ENCODE measurements at regions not wholly inside any gene's neighbourhood (a gene's known extent, or its start where the extent isn't known, plus 50 kb on each side); places are given as distances from the start of the nearest gene placed in this dataset.

DNA sequence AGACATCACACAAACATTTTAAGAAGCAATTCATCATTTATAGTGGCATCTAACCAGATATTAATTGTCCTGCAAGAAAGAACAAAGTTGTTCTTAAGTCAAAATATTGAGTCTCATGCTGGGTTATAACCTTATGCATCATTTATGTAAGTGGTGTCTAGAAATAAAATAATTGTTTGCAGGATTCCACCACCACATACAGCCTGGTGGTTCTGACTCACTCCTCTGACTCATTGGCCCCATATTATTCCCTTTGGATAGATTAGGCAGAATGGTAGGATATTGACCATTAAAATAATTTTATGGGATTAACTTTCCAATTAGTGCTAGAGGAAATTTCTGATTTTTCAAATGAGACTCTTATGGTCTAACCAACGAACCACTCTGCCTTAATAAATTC lies 384.5 kb downstream of the GRXCR1 start:
- peaks cover 22% of the 10 kb centered on the region for H3K9me3 ChIP-seq (ENCODE audit: low read depth, low read length, poor library complexity, severe bottlenecking)
- intact Hi-C loops (cut with micrococcal nuclease; ENCODE audit: unreplicated experiment), result no loop called here
- no peak for DNase-seq (ENCODE audit: low spot score)
- no peaks in the 10 kb centered on the region for H3K4me1 ChIP-seq (ENCODE audit: insufficient read depth, low read length, poor library complexity, severe bottlenecking)
- CTCF ChIA-PET, result no interaction called here
- H3K27me3 ChIP-seq (replicated peaks; ENCODE audit: insufficient read depth, low read depth, low read length, poor library complexity), result no peaks in the 10 kb centered on the region
- no peaks in the 10 kb centered on the region for H3K36me3 ChIP-seq (ENCODE audit: insufficient read depth, low read length, poor library complexity, severe bottlenecking)
- no TSS peak for BruUV-seq (replicated peaks)
- POLR2A ChIA-PET (ENCODE audit: low non-redundant PET), result no interaction called here
- H3K4me3 ChIP-seq (ENCODE audit: low read depth, low read length, poor library complexity, severe bottlenecking), result no peak overlapping the region
- TF ChIP-seq, protein P1, sequence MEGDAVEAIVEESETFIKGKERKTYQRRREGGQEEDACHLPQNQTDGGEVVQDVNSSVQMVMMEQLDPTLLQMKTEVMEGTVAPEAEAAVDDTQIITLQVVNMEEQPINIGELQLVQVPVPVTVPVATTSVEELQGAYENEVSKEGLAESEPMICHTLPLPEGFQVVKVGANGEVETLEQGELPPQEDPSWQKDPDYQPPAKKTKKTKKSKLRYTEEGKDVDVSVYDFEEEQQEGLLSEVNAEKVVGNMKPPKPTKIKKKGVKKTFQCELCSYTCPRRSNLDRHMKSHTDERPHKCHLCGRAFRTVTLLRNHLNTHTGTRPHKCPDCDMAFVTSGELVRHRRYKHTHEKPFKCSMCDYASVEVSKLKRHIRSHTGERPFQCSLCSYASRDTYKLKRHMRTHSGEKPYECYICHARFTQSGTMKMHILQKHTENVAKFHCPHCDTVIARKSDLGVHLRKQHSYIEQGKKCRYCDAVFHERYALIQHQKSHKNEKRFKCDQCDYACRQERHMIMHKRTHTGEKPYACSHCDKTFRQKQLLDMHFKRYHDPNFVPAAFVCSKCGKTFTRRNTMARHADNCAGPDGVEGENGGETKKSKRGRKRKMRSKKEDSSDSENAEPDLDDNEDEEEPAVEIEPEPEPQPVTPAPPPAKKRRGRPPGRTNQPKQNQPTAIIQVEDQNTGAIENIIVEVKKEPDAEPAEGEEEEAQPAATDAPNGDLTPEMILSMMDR (conservative IDR thresholded peaks at IDR 0.05; ENCODE audit: low read depth, low read length), result no peak
- no peak for TF ChIP-seq EZH2 (IDR thresholded peaks at IDR 0.05; ENCODE audit: borderline replicate concordance, low read depth, low read length, poor library complexity, severe bottlenecking)
- no peak overlapping the region for H3K27ac ChIP-seq (ENCODE audit: low read depth, low read length, poor library complexity, severe bottlenecking)

DNA sequence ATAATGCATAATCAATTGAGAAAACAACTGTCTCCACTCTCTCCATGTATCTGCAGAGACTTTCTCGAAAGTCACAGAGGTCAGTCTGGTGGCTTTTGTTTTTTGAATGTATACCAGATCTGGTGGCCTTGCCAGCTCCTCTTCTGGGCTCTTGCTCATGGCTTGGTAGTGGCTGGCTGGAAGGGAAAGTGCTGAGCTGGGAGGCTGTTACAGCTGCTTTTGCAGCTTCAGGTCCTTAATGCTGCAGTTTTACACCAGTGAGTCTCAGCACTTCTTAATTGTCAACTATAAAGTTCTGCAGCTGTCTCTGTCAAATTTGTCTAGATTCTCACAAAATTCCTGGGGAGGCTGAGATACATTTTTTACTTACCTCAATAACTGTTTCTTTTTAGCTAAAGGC lies 390.0 kb downstream of the GRXCR1 start:
- H3K27me3 ChIP-seq (replicated peaks; ENCODE audit: insufficient read depth, low read depth, low read length, poor library complexity), result no peaks in the 10 kb centered on the region
- ChIA-PET POLR2A (ENCODE audit: low non-redundant PET) (no interaction called here), CTCF (no interaction called here)
- DNase-seq (ENCODE audit: low spot score), result no peak
- intact Hi-C loops (cut with micrococcal nuclease; ENCODE audit: unreplicated experiment), result no loop called here
- peaks cover 30% of the 10 kb centered on the region for H3K9me3 ChIP-seq (ENCODE audit: low read depth, low read length, poor library complexity, severe bottlenecking)
- no peak overlapping the region for H3K4me3 ChIP-seq (ENCODE audit: low read depth, low read length, poor library complexity, severe bottlenecking)
- no peaks in the 10 kb centered on the region for H3K4me1 ChIP-seq (ENCODE audit: insufficient read depth, low read length, poor library complexity, severe bottlenecking)
- no peak for TF ChIP-seq EZH2 (IDR thresholded peaks at IDR 0.05; ENCODE audit: borderline replicate concordance, low read depth, low read length, poor library complexity, severe bottlenecking)
- TF ChIP-seq, protein P1 (conservative IDR thresholded peaks at IDR 0.05; ENCODE audit: low read depth, low read length), result no peak
- no peak overlapping the region for H3K27ac ChIP-seq (ENCODE audit: low read depth, low read length, poor library complexity, severe bottlenecking)
- no peaks in the 10 kb centered on the region for H3K36me3 ChIP-seq (ENCODE audit: insufficient read depth, low read length, poor library complexity, severe bottlenecking)
- BruUV-seq (replicated peaks), result no TSS peak

DNA sequence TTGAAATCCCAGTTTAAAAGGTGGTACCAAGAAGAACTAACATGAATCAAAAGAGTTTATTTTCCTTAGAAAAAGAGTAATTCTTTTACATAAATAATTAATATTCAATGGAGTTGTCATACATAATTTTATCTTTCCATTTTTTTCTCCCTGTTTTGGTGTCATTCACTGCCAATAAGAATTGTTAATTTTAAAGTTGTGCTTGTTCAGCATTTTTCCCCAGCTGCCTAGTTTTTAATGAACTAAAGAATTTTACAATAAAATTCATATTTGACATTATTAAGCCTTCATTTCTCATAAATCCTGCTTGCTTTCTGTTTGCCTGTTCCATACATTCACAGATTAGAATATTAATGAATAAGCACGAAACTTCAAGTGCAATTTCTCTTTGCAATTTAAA lies 393.6 kb downstream of the GRXCR1 start:
- H3K4me1 ChIP-seq (ENCODE audit: insufficient read depth, low read length, poor library complexity, severe bottlenecking), result no peaks in the 10 kb centered on the region
- POLR2A ChIA-PET (ENCODE audit: low non-redundant PET), result no interaction called here
- no peak for DNase-seq (ENCODE audit: low spot score)
- no peaks in the 10 kb centered on the region for H3K27me3 ChIP-seq (replicated peaks; ENCODE audit: insufficient read depth, low read depth, low read length, poor library complexity)
- CTCF ChIA-PET, result no interaction called here
- H3K36me3 ChIP-seq (ENCODE audit: insufficient read depth, low read length, poor library complexity, severe bottlenecking), result no peaks in the 10 kb centered on the region
- H3K4me3 ChIP-seq (ENCODE audit: low read depth, low read length, poor library complexity, severe bottlenecking), result no peak overlapping the region
- peaks cover 26% of the 10 kb centered on the region for H3K9me3 ChIP-seq (ENCODE audit: low read depth, low read length, poor library complexity, severe bottlenecking)
- H3K27ac ChIP-seq (ENCODE audit: low read depth, low read length, poor library complexity, severe bottlenecking), result no peak overlapping the region
- BruUV-seq (replicated peaks), result no TSS peak
- intact Hi-C loops (cut with micrococcal nuclease; ENCODE audit: unreplicated experiment), result no loop called here
- TF ChIP-seq, protein P1 (conservative IDR thresholded peaks at IDR 0.05; ENCODE audit: low read depth, low read length), result no peak
- no peak for TF ChIP-seq EZH2 (IDR thresholded peaks at IDR 0.05; ENCODE audit: borderline replicate concordance, low read depth, low read length, poor library complexity, severe bottlenecking)
